Smooth muscle cell (in vitro differentiated cells): ENCODE measurements at regions not wholly inside any gene's neighbourhood (a gene's known extent, or its start where the extent isn't known, plus 50 kb on each side); places are given as distances from the start of the nearest gene placed in this dataset.

Experiments
- DNase-seq: peaks from one replicate; lab custom pipeline; 2025; ENCODE audit not compliant: unreplicated experiment; lab: John Stamatoyannopoulos, UW
- H2AFZ ChIP-seq: fragments of 200-600 bp; sonication (generic); 2 replicates; pipeline ENCODE4 v1.6.0; 2016; ENCODE audit warnings: antibody characterized with exemption, low read depth, mild to moderate bottlenecking
- H3F3A ChIP-seq: fragments of 200-600 bp; sonication (generic); 2 replicates; pipeline ENCODE4 v1.6.0; 2017; ENCODE audit warnings: antibody characterized with exemption, low read depth
- H3K27ac ChIP-seq: fragments of 200-600 bp; sonication (generic); 2 replicates; pipeline ENCODE4 v1.5.1; 2016; ENCODE audit warnings: low read depth, mild to moderate bottlenecking
- H3K27me3 ChIP-seq: fragments of 200-600 bp; sonication (generic); 2 replicates; pipeline ENCODE4 v1.6.1; 2016; ENCODE audit warnings: low read depth, mild to moderate bottlenecking
- H3K36me3 ChIP-seq: fragments of 200-600 bp; sonication (generic); 2 replicates; pipeline ENCODE4 v1.5.1; 2016; ENCODE audit warnings: low read depth
- H3K4me1 ChIP-seq: fragments of 200-600 bp; sonication (generic); 2 replicates; pipeline ENCODE4 v1.5.1; 2016; ENCODE audit warnings: low read depth
- H3K4me2 ChIP-seq: fragments of 200-600 bp; sonication (generic); 2 replicates; pipeline ENCODE4 v1.6.0; 2016; ENCODE audit warnings: mild to moderate bottlenecking
- H3K4me3 ChIP-seq: fragments of 200-600 bp; sonication (generic); 2 replicates; pipeline ENCODE4 v1.5.1; 2016; ENCODE audit warnings: mild to moderate bottlenecking
- H3K79me2 ChIP-seq: fragments of 200-600 bp; sonication (generic); 2 replicates; pipeline ENCODE4 v1.6.0; 2016; ENCODE audit warnings: low read depth, mild to moderate bottlenecking
- H3K9ac ChIP-seq: fragments of 200-600 bp; sonication (generic); 2 replicates; pipeline ENCODE4 v1.6.0; 2016; ENCODE audit warnings: low read depth
- H3K9me3 ChIP-seq: fragments of 200-600 bp; sonication (generic); replicated peaks from 2 replicates; pipeline ENCODE4 v1.5.1; 2016; ENCODE audit warnings: low read depth
- H4K20me1 ChIP-seq: fragments of 200-600 bp; sonication (generic); 2 replicates; pipeline ENCODE4 v1.6.0; 2016; ENCODE audit warnings: low read depth
- CTCF ChIP-seq: fragments of 200-600 bp; sonication (generic); IDR thresholded peaks from 2 replicates; pipeline ENCODE4 v1.5.1; 2017; ENCODE audit warnings: borderline replicate concordance, mild to moderate bottlenecking, antibody characterized with exemption; ENCODE audit not compliant: insufficient read depth, poor library complexity, severe bottlenecking
- WGBS: methylation state at CpG from one replicate; pipeline ENCODE4 v1.1.7; 2016; ENCODE audit warnings: low lambda C conversion rate; 5-methylcytosine and 5-hydroxymethylcytosine counted together

GRCh38 chr10:84924131-84924530, 595.7 kb downstream of the CCSER2 start:
- no peak overlapping the region for H2AFZ ChIP-seq
- H3K4me2 ChIP-seq = no peak overlapping the region
- DNase-seq = no peak
- H3K9me3 ChIP-seq = no peaks in the 10 kb centered on the region
- no peak overlapping the region for H3K9ac ChIP-seq
- no peak overlapping the region for H3K4me3 ChIP-seq
- no peaks in the 10 kb centered on the region for H3K4me1 ChIP-seq
- no peaks in the 10 kb centered on the region for H3K36me3 ChIP-seq
- no peak overlapping the region for H3K27ac ChIP-seq
- WGBS = 79% methylated on average over 2 of the region's 2 CpGs
- H3K27me3 ChIP-seq = peaks cover 19% of the 10 kb centered on the region
- no peaks in the 10 kb centered on the region for H4K20me1 ChIP-seq
- H3K79me2 ChIP-seq = no peaks in the 10 kb centered on the region
- H3F3A ChIP-seq = no peaks in the 10 kb centered on the region
- TF ChIP-seq CTCF = no peak

GRCh38 chr10:84925495-84925894, 597.1 kb downstream of the CCSER2 start:
- no peak overlapping the region for H3K4me2 ChIP-seq
- peaks cover 20% of the 10 kb centered on the region for H3K27me3 ChIP-seq
- no peak overlapping the region for H2AFZ ChIP-seq
- no peaks in the 10 kb centered on the region for H3K9me3 ChIP-seq
- no peak overlapping the region for H3K4me3 ChIP-seq
- no peak for DNase-seq
- no peaks in the 10 kb centered on the region for H3K36me3 ChIP-seq
- no peak overlapping the region for H3K9ac ChIP-seq
- H3K79me2 ChIP-seq = no peaks in the 10 kb centered on the region
- H4K20me1 ChIP-seq = no peaks in the 10 kb centered on the region
- no peaks in the 10 kb centered on the region for H3F3A ChIP-seq
- no peak overlapping the region for H3K27ac ChIP-seq
- no peaks in the 10 kb centered on the region for H3K4me1 ChIP-seq
- TF ChIP-seq CTCF = no peak

- Histone ChIP-seq H3F3A (no peaks in the 10 kb centered on the region), H3K79me2 (no peaks in the 10 kb centered on the region), H3K4me2 (no peak overlapping the region), H4K20me1 (no peaks in the 10 kb centered on the region), H3K4me1 (no peaks in the 10 kb centered on the region), H3K9me3 (no peaks in the 10 kb centered on the region), H3K36me3 (no peaks in the 10 kb centered on the region), H3K27me3 (peaks cover 5% of the 10 kb centered on the region), H3K4me3 (no peak overlapping the region), H2AFZ (no peak overlapping the region), H3K9ac (no peak overlapping the region), H3K27ac (no peak overlapping the region)
- no peak for TF ChIP-seq CTCF
- no peak for DNase-seq
- 89% methylated on average over 7 of the region's 7 CpGs for WGBS
Measured at GRCh38 chr10:84933402-84933801, 605.0 kb downstream of the CCSER2 start.

GRCh38 chr10:84935772-84936171, 607.4 kb downstream of the CCSER2 start:
- H3F3A ChIP-seq = no peaks in the 10 kb centered on the region
- no peak overlapping the region for H3K4me2 ChIP-seq
- DNase-seq = no peak
- H3K9ac ChIP-seq = no peak overlapping the region
- H3K4me3 ChIP-seq = no peak overlapping the region
- no peaks in the 10 kb centered on the region for H3K79me2 ChIP-seq
- H3K27ac ChIP-seq = no peak overlapping the region
- no peaks in the 10 kb centered on the region for H3K27me3 ChIP-seq
- no peaks in the 10 kb centered on the region for H3K36me3 ChIP-seq
- H3K9me3 ChIP-seq = no peaks in the 10 kb centered on the region
- TF ChIP-seq CTCF = no peak
- WGBS = 92% methylated on average over 3 of the region's 3 CpGs
- no peaks in the 10 kb centered on the region for H3K4me1 ChIP-seq
- no peak overlapping the region for H2AFZ ChIP-seq
- no peaks in the 10 kb centered on the region for H4K20me1 ChIP-seq
